CD4-positive, CD25-positive, alpha-beta regulatory T cell (primary cell): ENCODE measurements at regions not wholly inside any gene's neighbourhood (a gene's known extent, or its start where the extent isn't known, plus 50 kb on each side); places are given as distances from the start of the nearest gene placed in this dataset.
A peak's percentile ranks its signal among the peaks of the same experiment; 100 is the strongest.

Source experiments
- ATAC-seq, 2 donors: fragments of 150-1000 bp; cut with Tn5 transposase; one replicate each; pipeline ENCODE4 v1.10.0; 2021; ENCODE audit warnings: low read depth in 2 of 2, moderate number of reproducible peaks in 2 of 2, moderate library complexity in 1 of 2
- DNase-seq, 3 donors: peaks; one replicate each; pipeline versions ENCODE4 v3.0.0 to v3.0.0-alpha.2; 2012 to 2022; ENCODE audit warnings: mixed read lengths in 1 of 3
- H3K27ac ChIP-seq: one replicate; pipeline ENCODE4 v1.7.0; 2013; ENCODE audit warnings: mild to moderate bottlenecking, low read length; ENCODE audit not compliant: insufficient read depth, poor library complexity, severe bottlenecking
- H3K27me3 ChIP-seq: one replicate; pipeline ENCODE4 v1.7.0; 2013; ENCODE audit warnings: low read length; ENCODE audit not compliant: control insufficient read depth, insufficient read depth
- H3K36me3 ChIP-seq: one replicate; pipeline ENCODE4 v1.7.0; 2013; ENCODE audit warnings: mild to moderate bottlenecking, low read length, moderate library complexity; ENCODE audit not compliant: control insufficient read depth, insufficient read depth
- H3K4me1 ChIP-seq: 2 replicates; pipeline ENCODE4 v1.7.0; 2013; ENCODE audit warnings: mild to moderate bottlenecking, low read length; ENCODE audit not compliant: insufficient read depth, control insufficient read depth, poor library complexity, severe bottlenecking
- H3K4me3 ChIP-seq: one replicate; pipeline ENCODE4 v1.7.0; 2013; ENCODE audit warnings: low read depth, mild to moderate bottlenecking, low read length, moderate library complexity
- H3K9me3 ChIP-seq, 2 experiments: 1 replicate in 1 of 2; 2 replicates in 1 of 2; pipeline ENCODE4 v1.7.0; 2013; ENCODE audit warnings: low read length in 2 of 2, mild to moderate bottlenecking in 1 of 2, moderate library complexity in 1 of 2; ENCODE audit not compliant: control insufficient read depth in 2 of 2
- H3K27ac Mint-ChIP-seq, 3 donors: one replicate each; pipeline ENCODE4 v1.8.0; 2020 to 2022; ENCODE audit warnings: mild to moderate bottlenecking in 3 of 3, mixed read lengths in 3 of 3, moderate library complexity in 2 of 3
- H3K27me3 Mint-ChIP-seq: one replicate; pipeline ENCODE4 v1.8.0; 2022; ENCODE audit warnings: mild to moderate bottlenecking, mixed read lengths
- H3K36me3 Mint-ChIP-seq: one replicate; pipeline ENCODE4 v1.8.0; 2020; ENCODE audit warnings: mixed read lengths
- H3K4me1 Mint-ChIP-seq, 4 donors: one replicate each; pipeline ENCODE4 v1.8.0; 2020 to 2022; ENCODE audit warnings: mixed read lengths in 4 of 4, mild to moderate bottlenecking in 1 of 4
- H3K4me3 Mint-ChIP-seq, 4 donors: one replicate each; pipeline ENCODE4 v1.8.0; 2020 to 2022; ENCODE audit warnings: mild to moderate bottlenecking in 4 of 4, mixed read lengths in 4 of 4, moderate library complexity in 3 of 4
- H3K9me3 Mint-ChIP-seq, 7 donors: one replicate each; pipeline ENCODE4 v1.8.0; 2020 to 2022; ENCODE audit warnings: mixed read lengths in 7 of 7, mild to moderate bottlenecking in 3 of 7, moderate library complexity in 2 of 7

DNA sequence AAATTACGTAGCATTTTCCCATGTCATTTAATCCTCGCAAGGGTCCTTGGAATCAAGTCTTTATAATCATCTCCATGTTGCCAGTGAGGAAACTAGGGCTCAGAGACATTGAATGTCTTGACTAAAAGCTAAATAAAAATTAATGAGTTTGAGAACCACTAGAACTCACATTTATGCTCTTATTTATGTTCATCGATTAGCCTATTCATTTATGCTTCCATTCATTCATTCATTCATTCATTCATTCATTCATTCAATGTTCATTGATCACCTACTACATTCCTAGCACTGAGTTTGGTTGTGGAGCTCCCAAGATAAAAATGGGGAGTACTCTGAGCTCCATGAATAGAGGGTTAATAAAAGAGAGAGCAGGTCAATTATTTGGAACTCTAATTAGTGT is 59.7 kb downstream of the KCNA1 start:
- Mint-ChIP-seq H3K9me3 (peaks cover 0 to 3% (median 0%) of the 10 kb centered on the region in 7 donors), H3K27ac (no peak overlapping the region), H3K36me3 (no peaks in the 10 kb centered on the region), H3K4me1 (no peaks in the 10 kb centered on the region), H3K27me3 (peaks cover 17% of the 10 kb centered on the region), H3K4me3 (no peak overlapping the region)
- Histone ChIP-seq H3K9me3 (no peaks in the 10 kb centered on the region), H3K4me3 (no peak overlapping the region), H3K4me1 (no peaks in the 10 kb centered on the region), H3K36me3 (no peaks in the 10 kb centered on the region), H3K27ac (no peak overlapping the region), H3K27me3 (no peaks in the 10 kb centered on the region)
- ATAC-seq, result no peak
- no peak for DNase-seq

DNA sequence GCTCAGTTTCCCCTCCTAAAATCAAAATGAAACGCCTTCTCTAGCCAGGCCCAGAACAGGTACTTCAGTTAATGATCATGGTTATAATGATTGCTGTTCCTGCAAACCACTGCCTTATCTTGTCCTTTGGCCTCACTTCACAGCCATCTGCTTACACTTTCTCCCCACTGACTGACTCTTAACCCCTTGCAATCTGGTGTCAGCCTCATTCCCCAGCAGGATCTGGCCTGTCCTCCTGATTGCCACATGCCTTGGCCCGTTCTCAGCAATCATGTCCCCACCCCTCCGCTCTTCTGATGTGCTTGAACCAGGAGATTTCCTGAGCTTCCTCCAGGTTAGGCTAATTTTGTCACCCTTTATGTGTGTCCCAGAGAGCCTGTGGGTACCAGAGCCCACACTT is 64.5 kb downstream of the KCNA1 start:
- Histone ChIP-seq H3K36me3 (no peaks in the 10 kb centered on the region), H3K4me3 (no peak overlapping the region), H3K4me1 (no peaks in the 10 kb centered on the region), H3K27ac (no peak overlapping the region), H3K27me3 (no peaks in the 10 kb centered on the region), H3K9me3 (no peaks in the 10 kb centered on the region)
- H3K27me3 Mint-ChIP-seq, result peaks cover 11% of the 10 kb centered on the region
- DNase-seq (no peak), ATAC-seq (no peak)
- peaks cover 0 to 3% (median 0%) of the 10 kb centered on the region in 7 donors for H3K9me3 Mint-ChIP-seq
- H3K36me3 Mint-ChIP-seq, result no peaks in the 10 kb centered on the region
- H3K4me3 Mint-ChIP-seq, result no peak overlapping the region
- H3K4me1 Mint-ChIP-seq, result no peaks in the 10 kb centered on the region
- H3K27ac Mint-ChIP-seq, result peak overlapping the region in 1 of 3 donors; percentile 76

- H3K4me3 Mint-ChIP-seq, result no peak overlapping the region
- no peak overlapping the region for H3K27ac Mint-ChIP-seq
- Histone ChIP-seq H3K4me3 (no peak overlapping the region), H3K27me3 (peaks cover 9% of the 10 kb centered on the region), H3K9me3 (no peaks in the 10 kb centered on the region), H3K27ac (no peak overlapping the region), H3K36me3 (no peaks in the 10 kb centered on the region), H3K4me1 (no peaks in the 10 kb centered on the region)
- DNase-seq (no peak), ATAC-seq (no peak)
- no peaks in the 10 kb centered on the region for H3K4me1 Mint-ChIP-seq
- H3K9me3 Mint-ChIP-seq, result peaks cover 0 to 3% (median 0%) of the 10 kb centered on the region in 7 donors
- peaks cover 5% of the 10 kb centered on the region for H3K27me3 Mint-ChIP-seq
- H3K36me3 Mint-ChIP-seq, result no peaks in the 10 kb centered on the region
These were observed 65.9 kb downstream of the KCNA1 start for GRCh38 chr12:4975574-4975973.

- DNase-seq (no peak), ATAC-seq (no peak)
- Histone ChIP-seq H3K36me3 (no peaks in the 10 kb centered on the region), H3K27me3 (peaks cover 9% of the 10 kb centered on the region), H3K4me1 (no peaks in the 10 kb centered on the region), H3K27ac (no peak overlapping the region), H3K4me3 (no peak overlapping the region), H3K9me3 (no peaks in the 10 kb centered on the region)
- no peaks in the 10 kb centered on the region for H3K36me3 Mint-ChIP-seq
- no peak overlapping the region for H3K27ac Mint-ChIP-seq
- H3K9me3 Mint-ChIP-seq, result peaks cover 0 to 3% (median 0%) of the 10 kb centered on the region in 7 donors
- peaks cover 8% of the 10 kb centered on the region for H3K27me3 Mint-ChIP-seq
- H3K4me1 Mint-ChIP-seq, result no peaks in the 10 kb centered on the region
- H3K4me3 Mint-ChIP-seq, result no peak overlapping the region
These were observed 66.6 kb upstream of the KCNA5 start for GRCh38 chr12:4977102-4977501.

- Mint-ChIP-seq H3K27me3 (peaks cover 8% of the 10 kb centered on the region), H3K4me3 (no peak overlapping the region)
- DNase-seq, result no peak
These were observed 64.9 kb upstream of the KCNA5 start for GRCh38 chr12:4978737-4979136.

GRCh38 chr12:4979737-4980136 is 63.9 kb upstream of the KCNA5 start:
- H3K27me3 ChIP-seq, result peaks cover 9% of the 10 kb centered on the region
- no peaks in the 10 kb centered on the region for H3K36me3 ChIP-seq
- Mint-ChIP-seq H3K4me3 (no peak overlapping the region), H3K4me1 (no peaks in the 10 kb centered on the region), H3K36me3 (no peaks in the 10 kb centered on the region), H3K9me3 (peaks cover 0 to 4% (median 0%) of the 10 kb centered on the region in 7 donors), H3K27ac (no peak overlapping the region), H3K27me3 (peaks cover 8% of the 10 kb centered on the region)
- H3K9me3 ChIP-seq, result no peaks in the 10 kb centered on the region
- ATAC-seq (no peak), DNase-seq (no peak)
- no peak overlapping the region for H3K4me3 ChIP-seq
- H3K27ac ChIP-seq, result no peak overlapping the region
- no peaks in the 10 kb centered on the region for H3K4me1 ChIP-seq

More at GRCh38 chr12:4978737-4979136, 64.9 kb upstream of the KCNA5 start:
- no peaks in the 10 kb centered on the region for H3K4me1 Mint-ChIP-seq
- ATAC-seq, result no peak
- H3K36me3 Mint-ChIP-seq, result no peaks in the 10 kb centered on the region
- H3K27ac Mint-ChIP-seq, result no peak overlapping the region
- Histone ChIP-seq H3K4me1 (no peaks in the 10 kb centered on the region), H3K36me3 (no peaks in the 10 kb centered on the region), H3K27me3 (peaks cover 9% of the 10 kb centered on the region), H3K27ac (no peak overlapping the region), H3K9me3 (no peaks in the 10 kb centered on the region), H3K4me3 (no peak overlapping the region)
- H3K9me3 Mint-ChIP-seq, result peaks cover 0 to 6% (median 0%) of the 10 kb centered on the region in 7 donors

GRCh38 chr12:4984344-4984743 is 59.3 kb upstream of the KCNA5 start:
- no peak for DNase-seq
- peaks cover 15% of the 10 kb centered on the region for H3K27me3 Mint-ChIP-seq
- H3K9me3 ChIP-seq, result no peaks in the 10 kb centered on the region
- ATAC-seq, result no peak
- H3K27ac Mint-ChIP-seq, result no peak overlapping the region
- H3K4me3 ChIP-seq, result no peak overlapping the region
- no peaks in the 10 kb centered on the region for H3K4me1 ChIP-seq
- H3K36me3 Mint-ChIP-seq, result no peaks in the 10 kb centered on the region
- H3K9me3 Mint-ChIP-seq, result peaks cover 0 to 4% (median 0%) of the 10 kb centered on the region in 7 donors
- no peak overlapping the region for H3K4me3 Mint-ChIP-seq
- peaks cover 9% of the 10 kb centered on the region for H3K27me3 ChIP-seq
- no peak overlapping the region for H3K27ac ChIP-seq
- H3K4me1 Mint-ChIP-seq, result no peaks in the 10 kb centered on the region
- no peaks in the 10 kb centered on the region for H3K36me3 ChIP-seq

DNA sequence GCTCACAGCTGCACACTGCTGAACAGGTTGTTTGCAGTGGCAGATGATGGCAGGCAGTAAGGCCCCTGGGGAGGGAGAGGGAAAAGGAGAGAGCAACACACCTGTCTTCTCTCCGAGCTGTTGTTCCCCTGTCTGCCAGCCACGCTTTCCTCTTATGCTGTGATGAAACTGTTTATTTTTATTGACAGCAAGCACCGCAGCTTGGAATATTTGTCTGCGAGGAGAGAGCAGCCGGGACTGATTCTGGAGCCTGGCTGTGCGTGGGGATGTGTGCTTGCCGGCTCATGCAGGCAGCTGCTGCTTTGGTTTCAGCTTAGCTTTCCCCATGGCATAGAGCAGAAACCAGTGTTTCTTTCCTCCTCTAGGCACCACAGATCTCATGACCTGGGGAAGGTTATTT is 58.7 kb upstream of the KCNA5 start:
- H3K27ac Mint-ChIP-seq, result no peak overlapping the region
- H3K9me3 ChIP-seq, result no peaks in the 10 kb centered on the region
- peaks cover 0 to 4% (median 0%) of the 10 kb centered on the region in 7 donors for H3K9me3 Mint-ChIP-seq
- DNase-seq (no peak), ATAC-seq (no peak)
- H3K4me3 ChIP-seq, result no peak overlapping the region
- H3K36me3 Mint-ChIP-seq, result no peaks in the 10 kb centered on the region
- H3K4me1 Mint-ChIP-seq, result no peaks in the 10 kb centered on the region
- no peaks in the 10 kb centered on the region for H3K36me3 ChIP-seq
- peaks cover 15% of the 10 kb centered on the region for H3K27me3 Mint-ChIP-seq
- H3K27me3 ChIP-seq, result peaks cover 3% of the 10 kb centered on the region
- H3K27ac ChIP-seq, result no peak overlapping the region
- H3K4me1 ChIP-seq, result no peaks in the 10 kb centered on the region
- no peak overlapping the region for H3K4me3 Mint-ChIP-seq
